Nephron progenitor cell (in vitro differentiated cells): ENCODE measurements at regions not wholly inside any gene's neighbourhood (a gene's known extent, or its start where the extent isn't known, plus 50 kb on each side); places are given as distances from the start of the nearest gene placed in this dataset.

Source experiments
- DNase-seq: peaks from one replicate; pipeline ENCODE4 v3.0.0; 2021
- H3K27ac Mint-ChIP-seq: 2 replicates; pipeline ENCODE4 v1.8.0; 2021; ENCODE audit warnings: mild to moderate bottlenecking, moderate library complexity, mixed read lengths
- H3K27me3 Mint-ChIP-seq: 2 replicates; pipeline ENCODE4 v1.8.0; 2021; ENCODE audit warnings: mild to moderate bottlenecking, low read depth, mixed read lengths; ENCODE audit not compliant: poor library complexity
- H3K36me3 Mint-ChIP-seq: 2 replicates; pipeline ENCODE4 v1.8.0; 2021; ENCODE audit warnings: low read depth, mixed read lengths
- H3K4me1 Mint-ChIP-seq: 2 replicates; pipeline ENCODE4 v1.8.0; 2021; ENCODE audit warnings: mixed read lengths
- H3K4me3 Mint-ChIP-seq: 2 replicates; pipeline ENCODE4 v1.8.0; 2021; ENCODE audit warnings: mild to moderate bottlenecking, moderate library complexity, mixed read lengths
- H3K9me3 Mint-ChIP-seq: 2 replicates; pipeline ENCODE4 v1.8.0; 2021; ENCODE audit warnings: mild to moderate bottlenecking, moderate library complexity, mixed read lengths
- TF ChIP-seq, protein P1 (sequence below): fragments of 200-600 bp; sonication (generic); IDR thresholded peaks from 2 replicates; pipeline ENCODE4 v1.5.0; 2021; ENCODE audit warnings: antibody characterized with exemption

DNA sequence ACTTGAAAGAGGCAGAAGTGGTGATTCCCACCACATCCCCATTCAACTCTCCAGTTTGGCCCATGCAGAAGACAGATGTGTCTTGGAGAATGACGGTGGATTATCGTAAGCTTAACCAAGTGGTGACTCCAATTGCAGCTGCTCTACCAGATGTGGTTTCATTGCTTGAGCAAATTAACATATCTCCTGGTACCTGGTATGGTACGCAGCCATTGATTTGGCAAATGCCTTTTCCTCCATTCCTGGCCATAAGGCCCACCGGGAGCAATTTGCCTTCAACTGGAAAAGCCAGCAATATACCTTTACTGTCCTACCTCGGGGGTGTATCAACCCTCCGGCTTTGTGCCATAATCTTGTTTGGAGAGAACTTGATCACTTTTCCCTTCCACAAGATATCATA lies 411.5 kb upstream of the SMIM21 start:
- no peak overlapping the region for H3K4me3 Mint-ChIP-seq
- H3K36me3 Mint-ChIP-seq: no peaks in the 10 kb centered on the region
- no peaks in the 10 kb centered on the region for H3K4me1 Mint-ChIP-seq
- no peaks in the 10 kb centered on the region for H3K9me3 Mint-ChIP-seq
- DNase-seq: no peak
- H3K27ac Mint-ChIP-seq: no peak overlapping the region
- TF ChIP-seq, protein P1, sequence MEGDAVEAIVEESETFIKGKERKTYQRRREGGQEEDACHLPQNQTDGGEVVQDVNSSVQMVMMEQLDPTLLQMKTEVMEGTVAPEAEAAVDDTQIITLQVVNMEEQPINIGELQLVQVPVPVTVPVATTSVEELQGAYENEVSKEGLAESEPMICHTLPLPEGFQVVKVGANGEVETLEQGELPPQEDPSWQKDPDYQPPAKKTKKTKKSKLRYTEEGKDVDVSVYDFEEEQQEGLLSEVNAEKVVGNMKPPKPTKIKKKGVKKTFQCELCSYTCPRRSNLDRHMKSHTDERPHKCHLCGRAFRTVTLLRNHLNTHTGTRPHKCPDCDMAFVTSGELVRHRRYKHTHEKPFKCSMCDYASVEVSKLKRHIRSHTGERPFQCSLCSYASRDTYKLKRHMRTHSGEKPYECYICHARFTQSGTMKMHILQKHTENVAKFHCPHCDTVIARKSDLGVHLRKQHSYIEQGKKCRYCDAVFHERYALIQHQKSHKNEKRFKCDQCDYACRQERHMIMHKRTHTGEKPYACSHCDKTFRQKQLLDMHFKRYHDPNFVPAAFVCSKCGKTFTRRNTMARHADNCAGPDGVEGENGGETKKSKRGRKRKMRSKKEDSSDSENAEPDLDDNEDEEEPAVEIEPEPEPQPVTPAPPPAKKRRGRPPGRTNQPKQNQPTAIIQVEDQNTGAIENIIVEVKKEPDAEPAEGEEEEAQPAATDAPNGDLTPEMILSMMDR: no peak
- peaks cover 12% of the 10 kb centered on the region for H3K27me3 Mint-ChIP-seq

DNA sequence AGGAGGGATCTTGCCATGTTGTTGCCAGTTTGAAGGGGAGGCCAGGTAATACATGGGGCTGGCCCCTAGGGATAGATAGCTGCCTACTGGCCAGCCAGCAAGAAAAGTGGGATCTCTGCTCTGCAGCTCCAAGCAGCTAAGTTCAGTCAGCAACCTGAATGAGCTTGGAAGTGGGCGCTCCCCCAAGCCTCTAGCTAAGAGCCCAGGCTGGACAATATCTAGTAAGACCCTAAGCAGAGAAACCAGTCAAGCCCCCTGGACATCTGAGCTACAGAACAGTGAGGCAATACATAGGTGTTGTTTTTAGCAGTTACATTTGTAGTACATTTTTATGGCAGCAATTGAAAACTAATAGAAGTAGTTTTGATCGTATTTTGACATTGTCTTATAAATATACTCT lies 409.8 kb upstream of the SMIM21 start:
- TF ChIP-seq, protein P1: no peak
- Mint-ChIP-seq H3K4me3 (no peak overlapping the region), H3K36me3 (no peaks in the 10 kb centered on the region), H3K27me3 (peaks cover 9% of the 10 kb centered on the region), H3K27ac (no peak overlapping the region), H3K9me3 (peaks cover 5% of the 10 kb centered on the region), H3K4me1 (no peaks in the 10 kb centered on the region)
- DNase-seq: no peak

DNA sequence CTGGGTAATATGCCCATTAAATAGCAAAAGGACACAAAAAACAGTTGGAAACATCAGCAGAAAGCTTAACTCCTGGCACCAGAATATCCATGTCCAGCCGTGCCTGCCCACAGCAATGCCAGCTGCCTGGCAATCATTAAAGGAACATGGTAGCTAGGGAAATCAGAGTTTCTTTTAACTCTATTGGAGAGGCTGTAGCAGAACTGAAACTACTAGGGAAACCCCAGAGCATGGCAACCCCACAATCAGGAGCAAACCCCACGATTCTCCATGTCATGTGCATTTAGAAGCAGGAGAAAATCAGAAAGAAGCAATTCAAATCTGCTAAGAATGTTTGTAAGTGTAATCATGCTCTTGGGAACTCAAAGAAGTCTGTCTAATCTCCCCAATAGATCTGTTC lies 409.0 kb upstream of the SMIM21 start:
- H3K27ac Mint-ChIP-seq: no peak overlapping the region
- H3K36me3 Mint-ChIP-seq: no peaks in the 10 kb centered on the region
- no peak for DNase-seq
- H3K4me3 Mint-ChIP-seq: no peak overlapping the region
- TF ChIP-seq, protein P1: no peak
- no peaks in the 10 kb centered on the region for H3K4me1 Mint-ChIP-seq
- H3K27me3 Mint-ChIP-seq: peaks cover 9% of the 10 kb centered on the region
- H3K9me3 Mint-ChIP-seq: peaks cover 7% of the 10 kb centered on the region

DNA sequence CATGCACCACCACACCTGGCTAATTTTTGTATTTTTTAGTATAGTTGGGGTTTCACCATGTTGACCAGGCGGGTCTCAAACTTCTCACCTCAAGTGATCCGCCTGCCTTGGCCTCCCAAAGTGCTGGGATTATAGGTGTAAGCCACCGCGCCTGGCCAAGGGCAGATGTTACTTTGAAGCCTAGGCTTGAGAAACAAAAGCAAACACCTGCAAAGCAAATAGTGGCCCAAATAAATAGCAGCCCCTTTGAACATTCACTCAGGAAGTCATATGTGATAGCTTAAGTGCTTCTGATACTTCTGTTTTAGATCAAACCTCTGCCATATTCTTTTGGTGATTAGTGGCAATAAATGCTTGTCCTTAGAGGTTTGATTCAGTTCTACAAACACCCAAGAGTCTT lies 404.5 kb upstream of the SMIM21 start:
- TF ChIP-seq, protein P1: no peak
- Mint-ChIP-seq H3K27ac (no peak overlapping the region), H3K9me3 (peaks cover 11% of the 10 kb centered on the region), H3K27me3 (peaks cover 2% of the 10 kb centered on the region), H3K36me3 (no peaks in the 10 kb centered on the region), H3K4me1 (peaks cover 22% of the 10 kb centered on the region), H3K4me3 (no peak overlapping the region)
- no peak for DNase-seq

DNA sequence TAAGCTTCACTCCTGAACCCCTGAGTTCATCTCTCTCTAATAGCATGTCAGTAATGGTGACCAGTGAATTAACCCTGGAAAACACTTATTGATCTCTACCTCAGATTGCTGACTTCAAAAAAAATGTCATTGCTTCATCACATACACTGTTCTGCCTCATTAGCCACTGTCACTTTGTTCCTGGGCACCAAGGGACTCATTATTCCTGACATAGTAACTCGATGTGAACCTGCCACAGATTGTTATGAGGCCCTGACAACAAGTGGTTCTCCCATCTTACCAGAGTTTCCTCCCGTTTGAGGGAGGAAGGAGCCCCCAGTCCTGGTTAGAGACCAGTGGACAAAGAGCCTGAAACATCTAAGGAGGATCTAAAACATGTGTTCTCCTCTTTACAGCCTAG lies 403.3 kb upstream of the SMIM21 start:
- peaks cover 2% of the 10 kb centered on the region for H3K27me3 Mint-ChIP-seq
- H3K4me3 Mint-ChIP-seq: no peak overlapping the region
- DNase-seq: no peak
- TF ChIP-seq, protein P1: no peak
- H3K4me1 Mint-ChIP-seq: peaks cover 22% of the 10 kb centered on the region
- no peaks in the 10 kb centered on the region for H3K36me3 Mint-ChIP-seq
- peaks cover 11% of the 10 kb centered on the region for H3K9me3 Mint-ChIP-seq
- no peak overlapping the region for H3K27ac Mint-ChIP-seq

DNA sequence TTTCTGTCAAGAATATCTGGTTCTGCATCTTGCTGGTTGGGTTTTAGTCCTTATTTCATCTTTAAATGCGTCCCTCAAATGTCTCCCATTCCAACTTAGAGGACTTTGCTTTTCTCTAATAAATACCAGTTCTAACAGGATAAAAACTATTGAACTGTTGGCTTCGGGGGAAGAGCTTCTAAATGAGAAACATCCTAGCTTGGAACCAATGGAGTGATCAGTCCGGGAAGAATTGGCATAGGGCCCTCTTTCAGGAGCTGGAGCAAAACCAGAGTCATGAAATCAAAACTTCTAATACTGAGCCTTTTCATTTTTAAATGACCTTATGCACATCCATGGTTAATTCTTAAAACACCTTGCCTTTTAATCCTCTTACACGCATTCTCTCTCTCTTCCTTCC lies 401.6 kb upstream of the SMIM21 start:
- DNase-seq: no peak
- no peaks in the 10 kb centered on the region for H3K36me3 Mint-ChIP-seq
- H3K27me3 Mint-ChIP-seq: peaks cover 7% of the 10 kb centered on the region
- TF ChIP-seq, protein P1: no peak
- H3K4me1 Mint-ChIP-seq: peaks cover 22% of the 10 kb centered on the region
- peaks cover 11% of the 10 kb centered on the region for H3K9me3 Mint-ChIP-seq
- no peak overlapping the region for H3K27ac Mint-ChIP-seq
- H3K4me3 Mint-ChIP-seq: no peak overlapping the region
